IPS-20b (cell line): ENCODE measurements at regions not wholly inside any gene's neighbourhood (a gene's known extent, or its start where the extent isn't known, plus 50 kb on each side); places are given as distances from the start of the nearest gene placed in this dataset.

Experiments
- H3K27ac ChIP-seq: one replicate; pipeline ENCODE4 v1.5.1; 2013; ENCODE audit warnings: low read length
- H3K27me3 ChIP-seq: 2 replicates; pipeline ENCODE4 v1.6.1; 2013; ENCODE audit warnings: mild to moderate bottlenecking, low read length, inconsistent platforms; ENCODE audit not compliant: insufficient read depth
- H3K36me3 ChIP-seq: 2 replicates; pipeline ENCODE4 v1.6.1; 2013; ENCODE audit warnings: low read depth, mild to moderate bottlenecking, inconsistent platforms, low read length, moderate library complexity; ENCODE audit not compliant: insufficient read depth
- H3K4me1 ChIP-seq: 2 replicates; pipeline ENCODE4 v1.6.1; 2013; ENCODE audit warnings: mild to moderate bottlenecking, control low read depth, inconsistent platforms, low read length, moderate library complexity; ENCODE audit not compliant: insufficient read depth
- H3K4me3 ChIP-seq: 2 replicates; pipeline ENCODE4 v1.5.1; 2013; ENCODE audit warnings: mild to moderate bottlenecking, low read length, inconsistent platforms
- H3K9ac ChIP-seq: 2 replicates; pipeline ENCODE4 v1.6.1; 2013; ENCODE audit warnings: low read depth, mild to moderate bottlenecking, inconsistent platforms, low read length, moderate library complexity
- H3K9me3 ChIP-seq: 2 replicates; pipeline ENCODE4 v1.6.1; 2013; ENCODE audit warnings: mild to moderate bottlenecking, low read depth, low read length, inconsistent platforms; ENCODE audit not compliant: insufficient read depth

- H3K9ac ChIP-seq: no peak overlapping the region
Observed at GRCh38 chr1:88230126-88230525, 453.9 kb upstream of the PKN2 start.

GRCh38 chr1:88237058-88237457 is 447.0 kb upstream of the PKN2 start:
- 0 out of 2 replicates have a peak, but pooled peaks cover 3% of the 10 kb centered on the region for H3K4me1 ChIP-seq
- no peaks in the 10 kb centered on the region for H3K27me3 ChIP-seq

More at GRCh38 chr1:88230126-88230525, 453.9 kb upstream of the PKN2 start:
- H3K4me1 ChIP-seq: no peaks in the 10 kb centered on the region
- no peaks in the 10 kb centered on the region for H3K9me3 ChIP-seq
- no peak overlapping the region for H3K4me3 ChIP-seq
- no peak overlapping the region for H3K27ac ChIP-seq
- H3K36me3 ChIP-seq: no peaks in the 10 kb centered on the region
- H3K27me3 ChIP-seq: no peaks in the 10 kb centered on the region

GRCh38 chr1:88239205-88239604 is 444.9 kb upstream of the PKN2 start:
- H3K9me3 ChIP-seq: no peaks in the 10 kb centered on the region
- no peaks in the 10 kb centered on the region for H3K27me3 ChIP-seq
- H3K36me3 ChIP-seq: no peaks in the 10 kb centered on the region
- no peak overlapping the region for H3K27ac ChIP-seq
- no peak overlapping the region for H3K4me3 ChIP-seq
- H3K4me1 ChIP-seq: 0 out of 2 replicates have a peak, but pooled peaks cover 3% of the 10 kb centered on the region
- no peak overlapping the region for H3K9ac ChIP-seq

More at GRCh38 chr1:88237058-88237457, 447.0 kb upstream of the PKN2 start:
- H3K9me3 ChIP-seq: no peaks in the 10 kb centered on the region
- H3K9ac ChIP-seq: no peak overlapping the region
- no peaks in the 10 kb centered on the region for H3K36me3 ChIP-seq
- no peak overlapping the region for H3K27ac ChIP-seq
- no peak overlapping the region for H3K4me3 ChIP-seq

- H3K36me3 ChIP-seq: no peaks in the 10 kb centered on the region
- no peak overlapping the region for H3K9ac ChIP-seq
- no peak overlapping the region for H3K4me3 ChIP-seq
- H3K4me1 ChIP-seq: peaks cover 6% of the 10 kb centered on the region; the same call in 1 of the 2 replicates
- no peak overlapping the region for H3K27ac ChIP-seq
- no peaks in the 10 kb centered on the region for H3K27me3 ChIP-seq
- H3K9me3 ChIP-seq: no peaks in the 10 kb centered on the region
Observed at GRCh38 chr1:88247666-88248065, 436.4 kb upstream of the PKN2 start.

- H3K27ac ChIP-seq: no peak overlapping the region
- H3K36me3 ChIP-seq: no peaks in the 10 kb centered on the region
- H3K4me1 ChIP-seq: peaks cover 6% of the 10 kb centered on the region; the same call in 1 of the 2 replicates
- no peak overlapping the region for H3K4me3 ChIP-seq
- H3K27me3 ChIP-seq: no peaks in the 10 kb centered on the region
- no peaks in the 10 kb centered on the region for H3K9me3 ChIP-seq
- H3K9ac ChIP-seq: no peak overlapping the region
Observed at GRCh38 chr1:88250915-88251314, 433.2 kb upstream of the PKN2 start.

GRCh38 chr1:88252745-88253144 is 431.3 kb upstream of the PKN2 start:
- no peak overlapping the region for H3K27ac ChIP-seq
- H3K27me3 ChIP-seq: no peaks in the 10 kb centered on the region
- H3K9ac ChIP-seq: no peak overlapping the region

GRCh38 chr1:88265606-88266005 is 418.5 kb upstream of the PKN2 start:
- Histone ChIP-seq H3K4me3 (no peak overlapping the region), H3K36me3 (no peaks in the 10 kb centered on the region), H3K9ac (no peak overlapping the region), H3K27me3 (no peaks in the 10 kb centered on the region), H3K4me1 (no peaks in the 10 kb centered on the region), H3K27ac (no peak overlapping the region), H3K9me3 (no peaks in the 10 kb centered on the region)

More at GRCh38 chr1:88252745-88253144, 431.3 kb upstream of the PKN2 start:
- no peak overlapping the region for H3K4me3 ChIP-seq
- no peaks in the 10 kb centered on the region for H3K36me3 ChIP-seq
- H3K9me3 ChIP-seq: no peaks in the 10 kb centered on the region
- no peaks in the 10 kb centered on the region; the same call in 1 of the 2 replicates for H3K4me1 ChIP-seq

GRCh38 chr1:88266051-88266450 is 418.0 kb upstream of the PKN2 start:
- H3K9me3 ChIP-seq: no peaks in the 10 kb centered on the region
- H3K36me3 ChIP-seq: no peaks in the 10 kb centered on the region
- no peak overlapping the region for H3K4me3 ChIP-seq
- H3K27me3 ChIP-seq: no peaks in the 10 kb centered on the region
- no peak overlapping the region for H3K27ac ChIP-seq
- no peaks in the 10 kb centered on the region for H3K4me1 ChIP-seq
- H3K9ac ChIP-seq: no peak overlapping the region

- H3K9ac ChIP-seq: no peak overlapping the region
- no peak overlapping the region for H3K27ac ChIP-seq
- no peaks in the 10 kb centered on the region for H3K9me3 ChIP-seq
- H3K27me3 ChIP-seq: no peaks in the 10 kb centered on the region
- peaks cover 4% of the 10 kb centered on the region; the same call in 1 of the 2 replicates for H3K4me1 ChIP-seq
- H3K36me3 ChIP-seq: no peaks in the 10 kb centered on the region
- no peak overlapping the region for H3K4me3 ChIP-seq
Observed at GRCh38 chr1:88272216-88272615, 411.9 kb upstream of the PKN2 start.

- no peak overlapping the region for H3K9ac ChIP-seq
- peaks cover 4% of the 10 kb centered on the region; the same call in 1 of the 2 replicates for H3K4me1 ChIP-seq
- no peaks in the 10 kb centered on the region for H3K9me3 ChIP-seq
- no peaks in the 10 kb centered on the region for H3K27me3 ChIP-seq
- no peak overlapping the region for H3K4me3 ChIP-seq
- H3K36me3 ChIP-seq: no peaks in the 10 kb centered on the region
- H3K27ac ChIP-seq: no peak overlapping the region
Observed at GRCh38 chr1:88274431-88274830, 409.6 kb upstream of the PKN2 start.

GRCh38 chr1:88275259-88275862 is 408.7 kb upstream of the PKN2 start:
- H3K9ac ChIP-seq: no peak overlapping the region

GRCh38 chr1:88276163-88276562 is 407.9 kb upstream of the PKN2 start:
- Histone ChIP-seq H3K4me3 (no peak overlapping the region), H3K27me3 (no peaks in the 10 kb centered on the region), H3K9me3 (no peaks in the 10 kb centered on the region), H3K27ac (no peak overlapping the region), H3K36me3 (no peaks in the 10 kb centered on the region), H3K9ac (no peak overlapping the region), H3K4me1 (peaks cover 4% of the 10 kb centered on the region; the same call in 1 of the 2 replicates)

More at GRCh38 chr1:88275259-88275862, 408.7 kb upstream of the PKN2 start:
- H3K27ac ChIP-seq: no peak overlapping the region
- peaks cover 4% of the 10 kb centered on the region; the same call in 1 of the 2 replicates for H3K4me1 ChIP-seq
- H3K27me3 ChIP-seq: no peaks in the 10 kb centered on the region
- no peak overlapping the region for H3K4me3 ChIP-seq
- H3K9me3 ChIP-seq: no peaks in the 10 kb centered on the region
- no peaks in the 10 kb centered on the region for H3K36me3 ChIP-seq
